SK-N-SH (cell line): ENCODE measurements at regions not wholly inside any gene's neighbourhood (a gene's known extent, or its start where the extent isn't known, plus 50 kb on each side); places are given as distances from the start of the nearest gene placed in this dataset.

Source experiments
- CTCF ChIA-PET: fragments of 300-600, 350-600 bp; formaldehyde crosslinking; extraction: SDS; loops from one replicate; lab custom pipeline; 2021; lab: Yijun Ruan, JAX
- POLR2A ChIA-PET: fragments of 350-600 bp; sonication (Branson Sonifier 250); formaldehyde crosslinking; extraction: SDS; loops from one replicate; lab custom pipeline; 2020; ENCODE audit warnings: antibody characterized with exemption, inconsistent platforms; lab: Yijun Ruan, JAX
- DNase-seq: peaks from one replicate; pipeline ENCODE4 v3.0.0; 2012
- H2AFZ ChIP-seq: fragments of 200-600 bp; sonication (generic); 2 replicates; pipeline ENCODE4 v1.8.1; 2016; ENCODE audit warnings: antibody characterized with exemption, mild to moderate bottlenecking, low read depth
- H3F3A ChIP-seq: fragments of 200-600 bp; sonication (generic); replicated peaks from 2 replicates; pipeline ENCODE3; 2016; ENCODE audit warnings: antibody characterized with exemption, mild to moderate bottlenecking; ENCODE audit not compliant: insufficient read depth
- H3K27ac ChIP-seq, 2 experiments: fragments of 200-500 bp in 1 of 2; fragments of 200-600 bp in 1 of 2; sonication (Bioruptor generic) in 1 of 2; sonication (generic), shearing (Covaris generic) in 1 of 2; 2 replicates each; pipeline versions ENCODE4 v1.5.1 to v1.6.1; 2014 to 2016; ENCODE audit warnings: low read depth in 2 of 2, inconsistent platforms in 1 of 2, low read length in 1 of 2, mild to moderate bottlenecking in 1 of 2, mixed read lengths in 1 of 2
- H3K27me3 ChIP-seq: fragments of 200-600 bp; sonication (generic), shearing (Covaris generic); 2 replicates; pipeline ENCODE4 v1.6.1; 2016; ENCODE audit warnings: mixed run types; ENCODE audit not compliant: insufficient read depth
- H3K36me3 ChIP-seq, 2 experiments: fragments of 200-500 bp in 1 of 2; fragments of 200-600 bp in 1 of 2; sonication (Bioruptor generic) in 1 of 2; sonication (generic) in 1 of 2; replicated peaks in 1 of 2; 2 replicates each; pipeline versions ENCODE3 to v1.5.1; 2014 to 2016; ENCODE audit warnings: low read length in 1 of 2, mild to moderate bottlenecking in 1 of 2; ENCODE audit not compliant: insufficient read depth in 2 of 2, control insufficient read depth in 1 of 2
- H3K4me1 ChIP-seq, 2 experiments: fragments of 200-500 bp in 1 of 2; fragments of 200-600 bp in 1 of 2; sonication (Bioruptor generic) in 1 of 2; sonication (generic), shearing (Covaris generic) in 1 of 2; 2 replicates each; pipeline versions ENCODE4 v1.5.1 to v1.6.1; 2014 to 2016; ENCODE audit warnings: low read depth in 1 of 2, low read length in 1 of 2, mixed run types in 1 of 2; ENCODE audit not compliant: insufficient read depth in 2 of 2, control insufficient read depth in 1 of 2
- H3K4me2 ChIP-seq: fragments of 200-600 bp; sonication (generic), shearing (Covaris generic); 2 replicates; pipeline ENCODE4 v1.6.1; 2017; ENCODE audit warnings: mixed run types
- H3K4me3 ChIP-seq, 2 experiments: fragments of 200-500 bp in 1 of 2; fragments of 200-600 bp in 1 of 2; sonication (Bioruptor generic) in 1 of 2; sonication (generic), shearing (Covaris generic) in 1 of 2; 2 replicates each; pipeline versions ENCODE4 v1.5.1 to v1.8.1; 2014 to 2016; ENCODE audit warnings: low read depth in 2 of 2, inconsistent platforms in 1 of 2, low read length in 1 of 2, mild to moderate bottlenecking in 1 of 2, mixed read lengths in 1 of 2, moderate library complexity in 1 of 2
- H3K79me2 ChIP-seq: fragments of 200-600 bp; sonication (generic); 2 replicates; pipeline ENCODE4 v1.8.1; 2017; ENCODE audit warnings: mild to moderate bottlenecking; ENCODE audit not compliant: insufficient read depth
- H3K9ac ChIP-seq: fragments of 200-600 bp; sonication (generic); 2 replicates; pipeline ENCODE4 v1.6.1; 2017; ENCODE audit warnings: mixed run types
- H3K9me2 ChIP-seq: fragments of 200-600 bp; sonication (generic); 2 replicates; pipeline ENCODE4 v1.6.1; 2017; ENCODE audit warnings: mixed run types
- H3K9me3 ChIP-seq: fragments of 200-600 bp; sonication (generic); 2 replicates; pipeline ENCODE4 v1.6.1; 2017; ENCODE audit warnings: mixed run types, mild to moderate bottlenecking, moderate library complexity
- H4K20me1 ChIP-seq: fragments of 200-600 bp; sonication (generic); 2 replicates; pipeline ENCODE4 v1.6.1; 2017; ENCODE audit warnings: mild to moderate bottlenecking, mixed run types; ENCODE audit not compliant: insufficient read depth
- CHD2 ChIP-seq: fragments of 150-350 bp; IDR thresholded peaks from 2 replicates; pipeline ENCODE4 v1.6.1; 2018; ENCODE audit warnings: low read length; ENCODE audit not compliant: partially characterized antibody
- ELF1 ChIP-seq: IDR thresholded peaks from 2 replicates; pipeline ENCODE4 v1.4.0; 2012
- EP300 ChIP-seq, 2 experiments: IDR thresholded peaks; 2 replicates each; pipeline versions ENCODE4 v1.4.0 to v1.6.1; 2012; ENCODE audit warnings: borderline replicate concordance in 1 of 2, low read depth in 1 of 2, low read length in 1 of 2
- FOSL2 ChIP-seq: IDR thresholded peaks from 2 replicates; pipeline ENCODE4 v1.4.0; 2012; ENCODE audit warnings: low read depth, mild to moderate bottlenecking, moderate library complexity, borderline replicate concordance
- FOXJ3 ChIP-seq: sonication (generic); formaldehyde crosslinking; IDR thresholded peaks from 2 replicates; pipeline ENCODE4 v1.5.1; 2020; ENCODE audit warnings: mild to moderate bottlenecking, missing genetic modification reagents
- GATA2 ChIP-seq: sonication (generic); formaldehyde crosslinking; IDR thresholded peaks from 2 replicates; pipeline ENCODE4 v1.5.0; 2020; ENCODE audit warnings: mild to moderate bottlenecking, missing genetic modification reagents
- MAX ChIP-seq: IDR thresholded peaks from 2 replicates; pipeline ENCODE4 v1.4.0; 2012; ENCODE audit warnings: low read depth
- MEF2A ChIP-seq: IDR thresholded peaks from 2 replicates; pipeline ENCODE4 v1.4.0; 2012; ENCODE audit warnings: low read depth, borderline replicate concordance
- MXI1 ChIP-seq: IDR thresholded peaks from 2 replicates; pipeline ENCODE4 v1.6.1; 2012; ENCODE audit warnings: mild to moderate bottlenecking, low read depth, low read length, improper control_type of control experiment
- NFIC ChIP-seq: IDR thresholded peaks from 2 replicates; pipeline ENCODE4 v1.4.0; 2012; ENCODE audit warnings: borderline replicate concordance
- NRF1 ChIP-seq: IDR thresholded peaks from 2 replicates; pipeline ENCODE4 v1.6.1; 2012; ENCODE audit warnings: low read depth, mild to moderate bottlenecking, low read length
- PBX3 ChIP-seq: IDR thresholded peaks from 2 replicates; pipeline ENCODE4; 2012
- POLR2AphosphoS5 ChIP-seq: IDR thresholded peaks from 2 replicates; pipeline ENCODE4 v1.6.1; 2012; ENCODE audit warnings: low read depth, low read length
- RAD21 ChIP-seq: IDR thresholded peaks from 2 replicates; pipeline ENCODE4 v1.6.1; 2012; ENCODE audit warnings: mild to moderate bottlenecking, low read length
- RCOR1 ChIP-seq: fragments of 150-350 bp; IDR thresholded peaks from 2 replicates; pipeline ENCODE4 v1.6.1; 2017; ENCODE audit warnings: antibody characterized with exemption, low read length
- RFX5 ChIP-seq: IDR thresholded peaks from 2 replicates; pipeline ENCODE4 v1.6.1; 2012; ENCODE audit warnings: mild to moderate bottlenecking, improper control_type of control experiment, low read length
- SIN3A ChIP-seq: IDR thresholded peaks from 2 replicates; pipeline ENCODE4 v1.6.1; 2012; ENCODE audit warnings: low read depth, mild to moderate bottlenecking, low read length, moderate library complexity, borderline replicate concordance
- TAF1 ChIP-seq: IDR thresholded peaks from 2 replicates; pipeline ENCODE4 v1.6.1; 2012; ENCODE audit warnings: low read depth, mild to moderate bottlenecking, low read length, moderate library complexity, borderline replicate concordance
- TCF12 ChIP-seq: IDR thresholded peaks from 2 replicates; pipeline ENCODE4 v1.4.0; 2012
- YY1 ChIP-seq: IDR thresholded peaks from 2 replicates; pipeline ENCODE4 v1.4.0; 2012; ENCODE audit warnings: low read depth, mild to moderate bottlenecking
- WGBS: methylation state at CpG from one replicate; pipeline ENCODE4 v1.1.6; 2017; ENCODE audit warnings: low lambda C conversion rate; 5-methylcytosine and 5-hydroxymethylcytosine counted together
- TF ChIP-seq, protein P1 (sequence below): fragments of 200-600 bp; sonication (generic); IDR thresholded peaks from 2 replicates; pipeline ENCODE4 v1.6.1; 2017; ENCODE audit warnings: antibody characterized with exemption, mild to moderate bottlenecking, moderate library complexity
- TF ChIP-seq, protein P2 (sequence below): IDR thresholded peaks from 2 replicates; pipeline ENCODE4 v1.4.0; 2012; ENCODE audit warnings: low read depth, borderline replicate concordance

DNA sequence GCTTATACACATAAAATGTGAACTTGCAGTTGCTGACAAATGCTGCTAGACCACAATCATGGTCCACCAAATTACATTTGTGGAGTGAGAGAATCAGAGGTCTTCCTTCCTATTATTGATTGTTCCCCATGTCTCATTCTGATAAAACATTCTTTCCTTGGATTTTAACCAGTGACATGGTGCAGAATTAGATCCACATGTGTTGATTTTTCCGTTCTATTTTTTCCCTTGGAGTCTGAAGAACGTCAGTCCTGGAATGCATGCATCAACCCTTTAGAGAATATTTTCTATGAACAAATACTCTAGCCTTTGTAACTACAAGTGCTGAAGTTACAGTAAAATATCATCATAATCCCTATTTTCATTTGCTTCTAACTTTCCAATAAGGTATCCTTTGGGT, 170.7 kb upstream of the SPRY4 start:
- ChIA-PET POLR2A (no interaction called here), CTCF (interaction anchor here (1.1 kb wide), 1 partner anchor 11 kb away, joined by 3 read pairs; no protein-coding TSS in a partner anchor)
- no peaks in the 10 kb centered on the region for H3K79me2 ChIP-seq
- no peaks in the 10 kb centered on the region for H3K36me3 ChIP-seq
- no peaks in the 10 kb centered on the region for H3K9me2 ChIP-seq
- TF ChIP-seq TCF12 = peak; percentile 85
- no peak for TF ChIP-seq CHD2
- no peak for TF ChIP-seq TAF1
- peak; percentile 37; the same call in 1 of the 2 replicates for TF ChIP-seq PBX3
- TF ChIP-seq MAX = no peak
- no peak for TF ChIP-seq YY1
- TF ChIP-seq POLR2AphosphoS5 = peak; percentile 23; the same call in 1 of the 2 replicates
- peak in 1 of 2 experiments; percentile 30; a peak in 1 of 4 replicates for TF ChIP-seq EP300 (IDR thresholded peaks at IDR 0.05; ENCODE audit: borderline replicate concordance in 1 of 2, low read depth in 1 of 2, low read length in 1 of 2)
- TF ChIP-seq GATA2 (CRISPR knock-in tag) = no peak
- TF ChIP-seq NRF1 = no peak
- no peak overlapping the region for H3K9ac ChIP-seq
- H3K4me2 ChIP-seq = peak overlapping the region; percentile 21; the same call in 1 of the 2 replicates
- H3K9me3 ChIP-seq = no peaks in the 10 kb centered on the region
- H4K20me1 ChIP-seq = no peaks in the 10 kb centered on the region
- H3K27ac ChIP-seq = peak overlapping the region; percentile 59 to 63; a peak in 2 of 4 replicates
- H3K4me1 ChIP-seq = peaks cover 13% of the 10 kb centered on the region in 2 experiments
- H2AFZ ChIP-seq = no peak overlapping the region
- 36% methylated on average over 2 of the region's 2 CpGs for WGBS
- no peaks in the 10 kb centered on the region for H3K27me3 ChIP-seq
- no peak for DNase-seq
- H3K4me3 ChIP-seq = no peak overlapping the region
- peaks cover 8% of the 10 kb centered on the region for H3F3A ChIP-seq

- WGBS = 90% methylated on average over 9 of the region's 9 CpGs
- no peak overlapping the region for H3K9ac ChIP-seq
- no peaks in the 10 kb centered on the region for H4K20me1 ChIP-seq
- H3F3A ChIP-seq = peaks cover 5% of the 10 kb centered on the region
- no peaks in the 10 kb centered on the region for H3K9me2 ChIP-seq
- H3K9me3 ChIP-seq = no peaks in the 10 kb centered on the region
- H3K4me3 ChIP-seq = no peak overlapping the region
- H3K4me2 ChIP-seq = no peak overlapping the region
- H2AFZ ChIP-seq = no peak overlapping the region
- no peaks in the 10 kb centered on the region for H3K79me2 ChIP-seq
- ChIA-PET POLR2A (interaction anchor here (0.6 kb wide), 1 partner anchor 233 kb away, joined by 3 read pairs; no protein-coding TSS in a partner anchor), CTCF (interaction anchor here (0.8 kb wide), 1 partner anchor 91 kb away, joined by 3 read pairs; no protein-coding TSS in a partner anchor)
- DNase-seq = no peak
- no peaks in the 10 kb centered on the region for H3K27me3 ChIP-seq
- H3K4me1 ChIP-seq = peaks cover 8 to 13% of the 10 kb centered on the region in 2 experiments
- no peaks in the 10 kb centered on the region for H3K36me3 ChIP-seq
- no peak overlapping the region for H3K27ac ChIP-seq
- TF ChIP-seq ELF1 = no peak
- TF ChIP-seq RFX5 = no peak
- no peak for TF ChIP-seq CHD2
- TF ChIP-seq NFIC = no peak
- no peak for TF ChIP-seq FOXJ3 (CRISPR knock-in tag)
- TF ChIP-seq RCOR1 = no peak
- no peak for TF ChIP-seq RAD21
- TF ChIP-seq, protein P1, sequence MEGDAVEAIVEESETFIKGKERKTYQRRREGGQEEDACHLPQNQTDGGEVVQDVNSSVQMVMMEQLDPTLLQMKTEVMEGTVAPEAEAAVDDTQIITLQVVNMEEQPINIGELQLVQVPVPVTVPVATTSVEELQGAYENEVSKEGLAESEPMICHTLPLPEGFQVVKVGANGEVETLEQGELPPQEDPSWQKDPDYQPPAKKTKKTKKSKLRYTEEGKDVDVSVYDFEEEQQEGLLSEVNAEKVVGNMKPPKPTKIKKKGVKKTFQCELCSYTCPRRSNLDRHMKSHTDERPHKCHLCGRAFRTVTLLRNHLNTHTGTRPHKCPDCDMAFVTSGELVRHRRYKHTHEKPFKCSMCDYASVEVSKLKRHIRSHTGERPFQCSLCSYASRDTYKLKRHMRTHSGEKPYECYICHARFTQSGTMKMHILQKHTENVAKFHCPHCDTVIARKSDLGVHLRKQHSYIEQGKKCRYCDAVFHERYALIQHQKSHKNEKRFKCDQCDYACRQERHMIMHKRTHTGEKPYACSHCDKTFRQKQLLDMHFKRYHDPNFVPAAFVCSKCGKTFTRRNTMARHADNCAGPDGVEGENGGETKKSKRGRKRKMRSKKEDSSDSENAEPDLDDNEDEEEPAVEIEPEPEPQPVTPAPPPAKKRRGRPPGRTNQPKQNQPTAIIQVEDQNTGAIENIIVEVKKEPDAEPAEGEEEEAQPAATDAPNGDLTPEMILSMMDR = no peak
- TF ChIP-seq MEF2A = no peak
- TF ChIP-seq FOSL2 = no peak
- TF ChIP-seq EP300 (IDR thresholded peaks at IDR 0.05; ENCODE audit: borderline replicate concordance in 1 of 2, low read depth in 1 of 2, low read length in 1 of 2) = no peak
- no peak for TF ChIP-seq SIN3A
- TF ChIP-seq MAX = no peak
- no peak for TF ChIP-seq POLR2AphosphoS5
- TF ChIP-seq, protein P2, sequence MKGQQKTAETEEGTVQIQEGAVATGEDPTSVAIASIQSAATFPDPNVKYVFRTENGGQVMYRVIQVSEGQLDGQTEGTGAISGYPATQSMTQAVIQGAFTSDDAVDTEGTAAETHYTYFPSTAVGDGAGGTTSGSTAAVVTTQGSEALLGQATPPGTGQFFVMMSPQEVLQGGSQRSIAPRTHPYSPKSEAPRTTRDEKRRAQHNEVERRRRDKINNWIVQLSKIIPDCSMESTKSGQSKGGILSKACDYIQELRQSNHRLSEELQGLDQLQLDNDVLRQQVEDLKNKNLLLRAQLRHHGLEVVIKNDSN = no peak
- no peak for TF ChIP-seq MXI1
These were observed 169.2 kb upstream of the SPRY4 start for GRCh38 chr5:142493875-142494518.
